ENCODE measurements at regions not wholly inside any gene's neighbourhood (a gene's known extent, or its start where the extent isn't known, plus 50 kb on each side); places are given as distances from the start of the nearest gene placed in this dataset.
"Not testable (repeated sequence)": the region's sequence is repeated elsewhere in the genome, so short reads cannot be mapped to it uniquely, and the experiment has no call there.

GRCh38 chr14:42499137-42499536, 892.5 kb downstream of the LRFN5 start:
- TF ChIP-seq MYC (IDR thresholded peaks at IDR 0.05; ENCODE audit: low read depth, low read length) (no peak), MAX (IDR thresholded peaks at IDR 0.05; ENCODE audit: low read depth, low read length) (no peak), POLR2A (IDR thresholded peaks at IDR 0.05; ENCODE audit: extremely low read depth, insufficient read length) (no peak), CTCF (IDR thresholded peaks at IDR 0.05; ENCODE audit: low read depth, low read length) (no peak)
- no peak overlapping the region for H3K4me3 ChIP-seq (ENCODE audit: low read depth, low read length)
- no peak for DNase-seq (ENCODE audit: low read depth)

- TF ChIP-seq MYC (IDR thresholded peaks at IDR 0.05; ENCODE audit: low read depth, low read length) (no peak), CTCF (IDR thresholded peaks at IDR 0.05; ENCODE audit: low read depth, low read length) (no peak), POLR2A (IDR thresholded peaks at IDR 0.05; ENCODE audit: extremely low read depth, insufficient read length) (no peak), MAX (IDR thresholded peaks at IDR 0.05; ENCODE audit: low read depth, low read length) (no peak)
- DNase-seq (ENCODE audit: low read depth) = no peak
Observed at GRCh38 chr14:42490536-42490935, 883.9 kb downstream of the LRFN5 start.

GRCh38 chr14:42488965-42489364, 882.3 kb downstream of the LRFN5 start:
- H3K4me3 ChIP-seq (ENCODE audit: low read depth, low read length) = no peak overlapping the region
- no peak for TF ChIP-seq MAX (IDR thresholded peaks at IDR 0.05; ENCODE audit: low read depth, low read length)
- TF ChIP-seq CTCF (IDR thresholded peaks at IDR 0.05; ENCODE audit: low read depth, low read length) = no peak
- TF ChIP-seq POLR2A (IDR thresholded peaks at IDR 0.05; ENCODE audit: extremely low read depth, insufficient read length) = no peak
- TF ChIP-seq MYC (IDR thresholded peaks at IDR 0.05; ENCODE audit: low read depth, low read length) = no peak
- no peak for DNase-seq (ENCODE audit: low read depth)

More at GRCh38 chr14:42490536-42490935, 883.9 kb downstream of the LRFN5 start:
- H3K4me3 ChIP-seq (ENCODE audit: low read depth, low read length) = no peak overlapping the region

GRCh38 chr14:42482345-42482971, 875.8 kb downstream of the LRFN5 start:
- not testable (repeated sequence) for DNase-seq (ENCODE audit: low read depth); H3K4me3 ChIP-seq (ENCODE audit: low read depth, low read length)

- DNase-seq (ENCODE audit: low read depth); H3K4me3 ChIP-seq (ENCODE audit: low read depth, low read length): not testable (repeated sequence)
Observed at GRCh38 chr14:42481714-42482113, 875.0 kb downstream of the LRFN5 start.

GRCh38 chr14:42480255-42480654, 873.6 kb downstream of the LRFN5 start:
- DNase-seq (ENCODE audit: low read depth) = no peak

More at GRCh38 chr14:42480255-42480654, 873.6 kb downstream of the LRFN5 start:
- no peak overlapping the region for H3K4me3 ChIP-seq (ENCODE audit: low read depth, low read length)
- TF ChIP-seq MYC (IDR thresholded peaks at IDR 0.05; ENCODE audit: low read depth, low read length) = no peak
- no peak for TF ChIP-seq CTCF (IDR thresholded peaks at IDR 0.05; ENCODE audit: low read depth, low read length)
- no peak for TF ChIP-seq POLR2A (IDR thresholded peaks at IDR 0.05; ENCODE audit: extremely low read depth, insufficient read length)
- TF ChIP-seq MAX (IDR thresholded peaks at IDR 0.05; ENCODE audit: low read depth, low read length) = no peak

Data from NB4 (cell line).